ENCODE measurements at regions not wholly inside any gene's neighbourhood (a gene's known extent, or its start where the extent isn't known, plus 50 kb on each side); places are given as distances from the start of the nearest gene placed in this dataset.

GRCh38 chr13:106681997-106682396, 114.1 kb upstream of the ARGLU1 start:
- no peak overlapping the region for H3K9ac ChIP-seq (ENCODE audit: low read length in 2 of 2)
- H3K27ac ChIP-seq (ENCODE audit: low read length): no peak overlapping the region
- no peaks in the 10 kb centered on the region for H3K27me3 ChIP-seq (ENCODE audit: control insufficient read depth in 1 of 2, insufficient read depth in 2 of 2, low read length in 2 of 2)
- no peak overlapping the region for H3K4me3 ChIP-seq (ENCODE audit: low read length in 2 of 2)
- H3K9me3 ChIP-seq (ENCODE audit: control insufficient read depth in 2 of 2, low read length in 2 of 2): no peaks in the 10 kb centered on the region
- no peaks in the 10 kb centered on the region for H3K4me1 ChIP-seq (ENCODE audit: control insufficient read depth, insufficient read depth, low read length)
- no peaks in the 10 kb centered on the region for H3K36me3 ChIP-seq (ENCODE audit: control insufficient read depth in 2 of 2, insufficient read depth in 2 of 2, low read length in 2 of 2)

- no peak overlapping the region for H3K27ac ChIP-seq (ENCODE audit: low read length)
- H3K9ac ChIP-seq (ENCODE audit: low read length in 2 of 2): no peak overlapping the region
- H3K4me1 ChIP-seq (ENCODE audit: control insufficient read depth, insufficient read depth, low read length): no peaks in the 10 kb centered on the region
- H3K27me3 ChIP-seq (ENCODE audit: control insufficient read depth in 1 of 2, insufficient read depth in 2 of 2, low read length in 2 of 2): no peaks in the 10 kb centered on the region
- no peak overlapping the region for H3K4me3 ChIP-seq (ENCODE audit: low read length in 2 of 2)
- no peaks in the 10 kb centered on the region for H3K9me3 ChIP-seq (ENCODE audit: control insufficient read depth in 2 of 2, low read length in 2 of 2)
- no peaks in the 10 kb centered on the region for H3K36me3 ChIP-seq (ENCODE audit: control insufficient read depth in 2 of 2, insufficient read depth in 2 of 2, low read length in 2 of 2)
Observed at GRCh38 chr13:106681536-106681935, 113.6 kb upstream of the ARGLU1 start.

GRCh38 chr13:106680796-106681472, 113.0 kb upstream of the ARGLU1 start:
- Histone ChIP-seq H3K4me3 (ENCODE audit: low read length in 2 of 2) (no peak overlapping the region), H3K9me3 (ENCODE audit: control insufficient read depth in 2 of 2, low read length in 2 of 2) (no peaks in the 10 kb centered on the region), H3K4me1 (ENCODE audit: control insufficient read depth, insufficient read depth, low read length) (no peaks in the 10 kb centered on the region), H3K36me3 (ENCODE audit: control insufficient read depth in 2 of 2, insufficient read depth in 2 of 2, low read length in 2 of 2) (no peaks in the 10 kb centered on the region), H3K27ac (ENCODE audit: low read length) (no peak overlapping the region), H3K27me3 (ENCODE audit: control insufficient read depth in 1 of 2, insufficient read depth in 2 of 2, low read length in 2 of 2) (no peaks in the 10 kb centered on the region), H3K9ac (ENCODE audit: low read length in 2 of 2) (no peak overlapping the region)

GRCh38 chr13:106678646-106679418, 110.9 kb upstream of the ARGLU1 start:
- H3K9ac ChIP-seq (ENCODE audit: low read length in 2 of 2): no peak overlapping the region
- no peaks in the 10 kb centered on the region for H3K27me3 ChIP-seq (ENCODE audit: control insufficient read depth in 1 of 2, insufficient read depth in 2 of 2, low read length in 2 of 2)
- no peaks in the 10 kb centered on the region for H3K9me3 ChIP-seq (ENCODE audit: control insufficient read depth in 2 of 2, low read length in 2 of 2)
- H3K27ac ChIP-seq (ENCODE audit: low read length): no peak overlapping the region
- H3K4me1 ChIP-seq (ENCODE audit: control insufficient read depth, insufficient read depth, low read length): no peaks in the 10 kb centered on the region
- no peak overlapping the region for H3K4me3 ChIP-seq (ENCODE audit: low read length in 2 of 2)
- H3K36me3 ChIP-seq (ENCODE audit: control insufficient read depth in 2 of 2, insufficient read depth in 2 of 2, low read length in 2 of 2): no peaks in the 10 kb centered on the region

GRCh38 chr13:106675311-106675710, 107.4 kb upstream of the ARGLU1 start:
- Histone ChIP-seq H3K27ac (ENCODE audit: low read length) (no peak overlapping the region), H3K4me3 (ENCODE audit: low read length in 2 of 2) (no peak overlapping the region), H3K9me3 (ENCODE audit: control insufficient read depth in 2 of 2, low read length in 2 of 2) (no peaks in the 10 kb centered on the region)

GRCh38 chr13:106660746-106661625, 93.0 kb upstream of the ARGLU1 start:
- Histone ChIP-seq H3K36me3 (ENCODE audit: control insufficient read depth in 2 of 2, insufficient read depth in 2 of 2, low read length in 2 of 2) (no peaks in the 10 kb centered on the region), H3K4me1 (ENCODE audit: control insufficient read depth, insufficient read depth, low read length) (no peaks in the 10 kb centered on the region), H3K9me3 (ENCODE audit: control insufficient read depth in 2 of 2, low read length in 2 of 2) (no peaks in the 10 kb centered on the region), H3K4me3 (ENCODE audit: low read length in 2 of 2) (no peak overlapping the region), H3K27me3 (ENCODE audit: control insufficient read depth in 1 of 2, insufficient read depth in 2 of 2, low read length in 2 of 2) (no peaks in the 10 kb centered on the region), H3K9ac (ENCODE audit: low read length in 2 of 2) (no peak overlapping the region), H3K27ac (ENCODE audit: low read length) (no peak overlapping the region)

More at GRCh38 chr13:106675311-106675710, 107.4 kb upstream of the ARGLU1 start:
- Histone ChIP-seq H3K27me3 (ENCODE audit: control insufficient read depth in 1 of 2, insufficient read depth in 2 of 2, low read length in 2 of 2) (no peaks in the 10 kb centered on the region), H3K9ac (ENCODE audit: low read length in 2 of 2) (no peak overlapping the region), H3K4me1 (ENCODE audit: control insufficient read depth, insufficient read depth, low read length) (no peaks in the 10 kb centered on the region), H3K36me3 (ENCODE audit: control insufficient read depth in 2 of 2, insufficient read depth in 2 of 2, low read length in 2 of 2) (no peaks in the 10 kb centered on the region)

- no peaks in the 10 kb centered on the region for H3K27me3 ChIP-seq (ENCODE audit: control insufficient read depth in 1 of 2, insufficient read depth in 2 of 2, low read length in 2 of 2)
- H3K4me1 ChIP-seq (ENCODE audit: control insufficient read depth, insufficient read depth, low read length): no peaks in the 10 kb centered on the region
- no peak overlapping the region for H3K27ac ChIP-seq (ENCODE audit: low read length)
- no peak overlapping the region for H3K9ac ChIP-seq (ENCODE audit: low read length in 2 of 2)
- H3K36me3 ChIP-seq (ENCODE audit: control insufficient read depth in 2 of 2, insufficient read depth in 2 of 2, low read length in 2 of 2): no peaks in the 10 kb centered on the region
- H3K9me3 ChIP-seq (ENCODE audit: control insufficient read depth in 2 of 2, low read length in 2 of 2): no peaks in the 10 kb centered on the region
- no peak overlapping the region for H3K4me3 ChIP-seq (ENCODE audit: low read length in 2 of 2)
Observed at GRCh38 chr13:106657104-106657503, 89.2 kb upstream of the ARGLU1 start.

GRCh38 chr13:106656186-106656585, 88.2 kb upstream of the ARGLU1 start:
- H3K9me3 ChIP-seq (ENCODE audit: control insufficient read depth in 2 of 2, low read length in 2 of 2): no peaks in the 10 kb centered on the region
- H3K27ac ChIP-seq (ENCODE audit: low read length): no peak overlapping the region
- no peak overlapping the region for H3K4me3 ChIP-seq (ENCODE audit: low read length in 2 of 2)
- no peaks in the 10 kb centered on the region for H3K27me3 ChIP-seq (ENCODE audit: control insufficient read depth in 1 of 2, insufficient read depth in 2 of 2, low read length in 2 of 2)
- H3K36me3 ChIP-seq (ENCODE audit: control insufficient read depth in 2 of 2, insufficient read depth in 2 of 2, low read length in 2 of 2): no peaks in the 10 kb centered on the region
- no peaks in the 10 kb centered on the region for H3K4me1 ChIP-seq (ENCODE audit: control insufficient read depth, insufficient read depth, low read length)
- no peak overlapping the region for H3K9ac ChIP-seq (ENCODE audit: low read length in 2 of 2)

- no peak overlapping the region for H3K27ac ChIP-seq (ENCODE audit: low read length)
- no peaks in the 10 kb centered on the region for H3K4me1 ChIP-seq (ENCODE audit: control insufficient read depth, insufficient read depth, low read length)
- no peak overlapping the region for H3K9ac ChIP-seq (ENCODE audit: low read length in 2 of 2)
Observed at GRCh38 chr13:106651442-106651841, 83.5 kb upstream of the ARGLU1 start.

GRCh38 chr13:106650690-106651205, 82.8 kb upstream of the ARGLU1 start:
- Histone ChIP-seq H3K9ac (ENCODE audit: low read length in 2 of 2) (no peak overlapping the region), H3K27ac (ENCODE audit: low read length) (no peak overlapping the region), H3K9me3 (ENCODE audit: control insufficient read depth in 2 of 2, low read length in 2 of 2) (no peaks in the 10 kb centered on the region), H3K4me1 (ENCODE audit: control insufficient read depth, insufficient read depth, low read length) (no peaks in the 10 kb centered on the region), H3K4me3 (ENCODE audit: low read length in 2 of 2) (no peak overlapping the region), H3K36me3 (ENCODE audit: control insufficient read depth in 2 of 2, insufficient read depth in 2 of 2, low read length in 2 of 2) (no peaks in the 10 kb centered on the region), H3K27me3 (ENCODE audit: control insufficient read depth in 1 of 2, insufficient read depth in 2 of 2, low read length in 2 of 2) (no peaks in the 10 kb centered on the region)

More at GRCh38 chr13:106651442-106651841, 83.5 kb upstream of the ARGLU1 start:
- H3K36me3 ChIP-seq (ENCODE audit: control insufficient read depth in 2 of 2, insufficient read depth in 2 of 2, low read length in 2 of 2): no peaks in the 10 kb centered on the region
- H3K27me3 ChIP-seq (ENCODE audit: control insufficient read depth in 1 of 2, insufficient read depth in 2 of 2, low read length in 2 of 2): no peaks in the 10 kb centered on the region
- H3K4me3 ChIP-seq (ENCODE audit: low read length in 2 of 2): no peak overlapping the region
- no peaks in the 10 kb centered on the region for H3K9me3 ChIP-seq (ENCODE audit: control insufficient read depth in 2 of 2, low read length in 2 of 2)
